IMR-90 (cell line): ENCODE measurements at regions not wholly inside any gene's neighbourhood (a gene's known extent, or its start where the extent isn't known, plus 50 kb on each side); places are given as distances from the start of the nearest gene placed in this dataset.

Experiments
- ATAC-seq: fragments of 200-7000 bp; cut with Tn5 transposase; 2 replicates; pipeline ENCODE4 v1.9.1; 2020; ENCODE audit warnings: low read depth, mild to moderate bottlenecking, moderate library complexity
- BruUV-seq: library from RNA; stranded (reverse); fragments of 400-500 nt; replicated peaks from 2 replicates; lab custom pipeline; 2021; lab: Mats Ljungman, UMichigan
- CTCF ChIA-PET: fragments of 300-600 bp; formaldehyde crosslinking; extraction: SDS; loops from one replicate; lab custom pipeline; 2021; ENCODE audit warnings: antibody characterized with exemption; lab: Yijun Ruan, JAX
- POLR2A ChIA-PET: fragments of 300-600 bp; sonication (Branson Sonifier 250); formaldehyde crosslinking; loops from one replicate; lab custom pipeline; 2022; ENCODE audit warnings: antibody characterized with exemption; ENCODE audit not compliant: unreplicated experiment; lab: Charles Lee
- DNase-seq: peaks from one replicate; pipeline ENCODE4 v3.0.0; 2013
- H2AFZ ChIP-seq: replicated peaks from 2 replicates; pipeline ENCODE3; 2013; ENCODE audit warnings: low read length, mild to moderate bottlenecking; ENCODE audit not compliant: poor library complexity
- H2AK5ac ChIP-seq: 2 replicates; pipeline ENCODE4 v1.6.1; 2013; ENCODE audit warnings: low read depth, low read length, inconsistent platforms
- H2AK9ac ChIP-seq: replicated peaks from 2 replicates; pipeline ENCODE3; 2013; ENCODE audit warnings: mild to moderate bottlenecking, low read depth, low read length, moderate library complexity; ENCODE audit not compliant: poor library complexity
- H2BK120ac ChIP-seq: 2 replicates; pipeline ENCODE4 v1.6.1; 2013; ENCODE audit warnings: low read depth, low read length, inconsistent platforms
- H2BK15ac ChIP-seq: 3 replicates; pipeline ENCODE4 v1.6.1; 2013; ENCODE audit warnings: low read depth, low read length, inconsistent platforms
- H2BK20ac ChIP-seq: 2 replicates; pipeline ENCODE4 v1.6.1; 2013; ENCODE audit warnings: low read depth, mild to moderate bottlenecking, inconsistent platforms, low read length, moderate library complexity
- H2BK5ac ChIP-seq: 2 replicates; pipeline ENCODE4 v1.6.1; 2013; ENCODE audit warnings: mild to moderate bottlenecking, low read depth, low read length, inconsistent platforms; ENCODE audit not compliant: poor library complexity, severe bottlenecking
- H3K14ac ChIP-seq: replicated peaks from 2 replicates; pipeline ENCODE4 v1.6.1; 2013; ENCODE audit warnings: low read depth, low read length, inconsistent platforms
- H3K18ac ChIP-seq: 2 replicates; pipeline ENCODE4 v1.6.1; 2013; ENCODE audit warnings: low read depth, low read length, control low read depth
- H3K23ac ChIP-seq: 2 replicates; pipeline ENCODE4 v1.6.1; 2013; ENCODE audit warnings: low read depth, low read length, inconsistent platforms
- H3K27ac ChIP-seq: 2 replicates; pipeline ENCODE4 v1.5.1; 2013; ENCODE audit warnings: mild to moderate bottlenecking, control low read depth, low read length; ENCODE audit not compliant: insufficient read depth
- H3K27me3 ChIP-seq: 2 replicates; pipeline ENCODE4 v1.6.1; 2013; ENCODE audit warnings: low read length; ENCODE audit not compliant: control insufficient read depth, insufficient read depth
- H3K36me3 ChIP-seq: 2 replicates; pipeline ENCODE4 v1.6.1; 2013; ENCODE audit warnings: low read length, mixed read lengths; ENCODE audit not compliant: control insufficient read depth, insufficient read depth
- H3K4ac ChIP-seq: 2 replicates; pipeline ENCODE4 v1.6.1; 2013; ENCODE audit warnings: low read depth, low read length, inconsistent platforms
- H3K4me1 ChIP-seq: 2 replicates; pipeline ENCODE4 v1.6.1; 2013; ENCODE audit warnings: low read length, mixed read lengths; ENCODE audit not compliant: control insufficient read depth, insufficient read depth
- H3K4me2 ChIP-seq: 2 replicates; pipeline ENCODE4 v1.6.1; 2013; ENCODE audit warnings: low read depth, mild to moderate bottlenecking, control low read depth, low read length, moderate library complexity
- H3K4me3 ChIP-seq: 2 replicates; pipeline ENCODE4 v1.5.1; 2013; ENCODE audit warnings: low read depth, mild to moderate bottlenecking, control low read depth, low read length, moderate library complexity; ENCODE audit not compliant: insufficient read depth
- H3K56ac ChIP-seq: 2 replicates; pipeline ENCODE4 v1.6.1; 2013; ENCODE audit warnings: low read length, inconsistent platforms; ENCODE audit not compliant: insufficient read depth; ENCODE audit errors: extremely low read depth
- H3K79me1 ChIP-seq, 2 experiments: 2 replicates each; pipeline ENCODE4 v1.6.1; 2013; ENCODE audit warnings: low read length in 2 of 2, inconsistent platforms in 1 of 2, low read depth in 1 of 2
- H3K9ac ChIP-seq: 2 replicates; pipeline ENCODE4 v1.6.1; 2013; ENCODE audit warnings: low read depth, low read length, control low read depth
- H3K9me1 ChIP-seq: 2 replicates; pipeline ENCODE4 v1.6.1; 2013; ENCODE audit warnings: low read length, inconsistent platforms; ENCODE audit not compliant: insufficient read depth
- H3K9me3 ChIP-seq: 2 replicates; pipeline ENCODE4 v1.6.1; 2013; ENCODE audit warnings: low read length; ENCODE audit not compliant: control insufficient read depth, insufficient read depth
- H4K20me1 ChIP-seq: 2 replicates; pipeline ENCODE4 v1.6.1; 2013; ENCODE audit warnings: low read length, inconsistent platforms; ENCODE audit not compliant: insufficient read depth
- H4K5ac ChIP-seq: 2 replicates; pipeline ENCODE4 v1.6.1; 2013; ENCODE audit warnings: mild to moderate bottlenecking, low read depth, low read length, control low read depth
- H4K8ac ChIP-seq, 2 experiments: 2 replicates each; pipeline ENCODE4 v1.6.1; 2013; ENCODE audit warnings: low read depth in 2 of 2, low read length in 2 of 2, control low read depth in 1 of 2, inconsistent platforms in 1 of 2
- H4K91ac ChIP-seq: 2 replicates; pipeline ENCODE4 v1.6.1; 2013; ENCODE audit warnings: low read depth, low read length, inconsistent platforms; ENCODE audit not compliant: insufficient read depth
- BHLHE40 ChIP-seq: fragments of 150-350 bp; IDR thresholded peaks from 2 replicates; pipeline ENCODE4 v1.6.1; 2016; ENCODE audit warnings: mild to moderate bottlenecking, low read depth, low read length
- CHD1 ChIP-seq: IDR thresholded peaks from 2 replicates; pipeline ENCODE4 v1.6.1; 2012; ENCODE audit warnings: low read depth, low read length, improper control_type of control experiment
- MAFK ChIP-seq: IDR thresholded peaks from 2 replicates; pipeline ENCODE4 v1.6.1; 2012; ENCODE audit warnings: low read depth, low read length, improper control_type of control experiment
- MAZ ChIP-seq: IDR thresholded peaks from 2 replicates; pipeline ENCODE4 v1.6.1; 2012; ENCODE audit warnings: low read depth, mild to moderate bottlenecking, low read length, improper control_type of control experiment, moderate library complexity, borderline replicate concordance
- MXI1 ChIP-seq: IDR thresholded peaks from 2 replicates; pipeline ENCODE4 v1.6.1; 2012; ENCODE audit warnings: low read depth, mild to moderate bottlenecking, low read length, moderate library complexity, borderline replicate concordance
- POLR2A ChIP-seq: IDR thresholded peaks from 2 replicates; pipeline ENCODE4 v1.6.1; 2012; ENCODE audit warnings: mild to moderate bottlenecking, low read depth, low read length
- RAD21 ChIP-seq: IDR thresholded peaks from 2 replicates; pipeline ENCODE4 v1.6.1; 2012; ENCODE audit warnings: low read length, improper control_type of control experiment
- RCOR1 ChIP-seq: IDR thresholded peaks from 2 replicates; pipeline ENCODE4 v1.6.1; 2012; ENCODE audit warnings: mild to moderate bottlenecking, low read length, improper control_type of control experiment; ENCODE audit not compliant: insufficient replicate concordance
- RFX5 ChIP-seq: IDR thresholded peaks from 2 replicates; pipeline ENCODE4 v1.8.0; 2012; ENCODE audit warnings: low read depth, mild to moderate bottlenecking, low read length, moderate library complexity
- SMC3 ChIP-seq: fragments of 150-350 bp; IDR thresholded peaks from 2 replicates; pipeline ENCODE4 v1.6.1; 2016; ENCODE audit warnings: low read depth, mild to moderate bottlenecking, antibody characterized with exemption, low read length, moderate library complexity
- WGBS, 2 experiments: methylation state at CpG; one replicate each; pipeline versions ENCODE4 v1.1.5 to v1.1.7; 2013; ENCODE audit warnings: missing lambda C conversion rate in 2 of 2; ENCODE audit not compliant: insufficient read length in 1 of 2; ENCODE audit errors: extremely low coverage in 2 of 2; 5-methylcytosine and 5-hydroxymethylcytosine counted together
- dilution Hi-C: fragments of 300-500 bp; cut with HindIII; formaldehyde crosslinking; loops from one replicate; pipeline ENCODE4 v1.14.3; 2018; ENCODE audit warnings: low sequenced_read_pairs; ENCODE audit not compliant: unreplicated experiment
- in situ Hi-C: fragments of 300-500 bp; cut with MboI; formaldehyde crosslinking; loops from 3 replicates; pipeline ENCODE4 v1.14.3; 2019; ENCODE audit warnings: low sequenced_read_pairs, inconsistent platforms, mixed read lengths
- intact Hi-C: fragments of 100-400 bp; cut with micrococcal nuclease; formaldehyde crosslinking; loops from 2 replicates; pipeline ENCODE4 v1.10.0; 2022
- TF ChIP-seq, protein P1 (sequence below): fragments of 150-350 bp; IDR thresholded peaks from 2 replicates; pipeline ENCODE4 v1.6.1; 2016; ENCODE audit warnings: low read depth, mild to moderate bottlenecking, low read length, moderate library complexity, borderline replicate concordance
- TF ChIP-seq, protein P2 (sequence below): fragments of 150-350 bp; IDR thresholded peaks from 2 replicates; pipeline ENCODE4 v1.6.1; 2017; ENCODE audit warnings: mild to moderate bottlenecking, antibody characterized with exemption, low read length, low read depth
- TF ChIP-seq, protein P3 (sequence below): conservative IDR thresholded peaks from 2 replicates; pipeline ENCODE4 v1.5.1; 2012; ENCODE audit warnings: mild to moderate bottlenecking, low read depth, low read length, improper control_type of control experiment

DNA sequence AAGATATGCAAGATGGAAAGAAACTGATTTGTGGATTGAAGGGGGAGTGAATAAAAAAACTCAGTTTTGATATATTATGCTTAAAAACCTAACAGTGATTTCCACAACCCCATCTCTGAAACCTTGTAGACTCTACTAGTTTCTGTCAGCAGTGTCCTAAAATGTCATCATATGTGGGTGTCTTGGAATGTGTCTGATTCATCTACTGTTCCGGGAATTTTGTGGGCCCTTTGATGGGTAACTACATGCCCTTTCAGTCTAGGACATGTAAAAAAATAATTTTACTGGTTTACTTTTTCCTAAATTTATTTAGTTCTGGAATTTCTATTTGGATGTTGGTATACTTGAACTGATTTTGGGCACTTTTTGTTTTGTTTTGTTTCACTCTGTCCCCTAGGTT lies 118.9 kb upstream of the NMUR2 start:
- no TSS peak for BruUV-seq
- Histone ChIP-seq H3K4ac (no peak overlapping the region), H3K14ac (no peak overlapping the region), H3K4me1 (no peaks in the 10 kb centered on the region), H2BK5ac (no peak overlapping the region), H3K36me3 (no peaks in the 10 kb centered on the region), H3K27ac (no peak overlapping the region), H3K9ac (no peak overlapping the region), H2BK15ac (no peak overlapping the region), H3K9me1 (no peaks in the 10 kb centered on the region), H2AFZ (no peak overlapping the region), H3K23ac (no peak overlapping the region), H4K20me1 (no peaks in the 10 kb centered on the region), H3K4me2 (no peak overlapping the region), H3K56ac (no peak overlapping the region), H3K9me3 (no peaks in the 10 kb centered on the region), H3K27me3 (no peaks in the 10 kb centered on the region), H4K8ac (no peak overlapping the region), H3K18ac (no peak overlapping the region), H4K91ac (no peak overlapping the region), H4K5ac (no peak overlapping the region), H2AK5ac (no peak overlapping the region), H2AK9ac (no peak overlapping the region), H2BK20ac (no peak overlapping the region), H3K4me3 (no peak overlapping the region), H3K79me1 (no peaks in the 10 kb centered on the region), H2BK120ac (no peak overlapping the region)
- WGBS, 2 experiments = no CpG with 5 or more reads among the region's 1 CpG
- ATAC-seq (no peak), DNase-seq (no peak)
- CTCF ChIA-PET = no interaction called here
- in situ Hi-C loops = no loop called here
- intact Hi-C loops = no loop called here
- POLR2A ChIA-PET = no interaction called here
- dilution Hi-C loops = no loop called here
- TF ChIP-seq, protein P1, sequence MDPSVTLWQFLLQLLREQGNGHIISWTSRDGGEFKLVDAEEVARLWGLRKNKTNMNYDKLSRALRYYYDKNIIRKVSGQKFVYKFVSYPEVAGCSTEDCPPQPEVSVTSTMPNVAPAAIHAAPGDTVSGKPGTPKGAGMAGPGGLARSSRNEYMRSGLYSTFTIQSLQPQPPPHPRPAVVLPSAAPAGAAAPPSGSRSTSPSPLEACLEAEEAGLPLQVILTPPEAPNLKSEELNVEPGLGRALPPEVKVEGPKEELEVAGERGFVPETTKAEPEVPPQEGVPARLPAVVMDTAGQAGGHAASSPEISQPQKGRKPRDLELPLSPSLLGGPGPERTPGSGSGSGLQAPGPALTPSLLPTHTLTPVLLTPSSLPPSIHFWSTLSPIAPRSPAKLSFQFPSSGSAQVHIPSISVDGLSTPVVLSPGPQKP = no peak
- TF ChIP-seq RAD21 = no peak
- no peak for TF ChIP-seq BHLHE40
- no peak for TF ChIP-seq MAZ
- TF ChIP-seq, protein P2, sequence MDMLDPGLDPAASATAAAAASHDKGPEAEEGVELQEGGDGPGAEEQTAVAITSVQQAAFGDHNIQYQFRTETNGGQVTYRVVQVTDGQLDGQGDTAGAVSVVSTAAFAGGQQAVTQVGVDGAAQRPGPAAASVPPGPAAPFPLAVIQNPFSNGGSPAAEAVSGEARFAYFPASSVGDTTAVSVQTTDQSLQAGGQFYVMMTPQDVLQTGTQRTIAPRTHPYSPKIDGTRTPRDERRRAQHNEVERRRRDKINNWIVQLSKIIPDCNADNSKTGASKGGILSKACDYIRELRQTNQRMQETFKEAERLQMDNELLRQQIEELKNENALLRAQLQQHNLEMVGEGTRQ = no peak
- no peak for TF ChIP-seq RCOR1
- no peak for TF ChIP-seq RFX5
- TF ChIP-seq MAFK = no peak
- TF ChIP-seq POLR2A = no peak
- TF ChIP-seq, protein P3, sequence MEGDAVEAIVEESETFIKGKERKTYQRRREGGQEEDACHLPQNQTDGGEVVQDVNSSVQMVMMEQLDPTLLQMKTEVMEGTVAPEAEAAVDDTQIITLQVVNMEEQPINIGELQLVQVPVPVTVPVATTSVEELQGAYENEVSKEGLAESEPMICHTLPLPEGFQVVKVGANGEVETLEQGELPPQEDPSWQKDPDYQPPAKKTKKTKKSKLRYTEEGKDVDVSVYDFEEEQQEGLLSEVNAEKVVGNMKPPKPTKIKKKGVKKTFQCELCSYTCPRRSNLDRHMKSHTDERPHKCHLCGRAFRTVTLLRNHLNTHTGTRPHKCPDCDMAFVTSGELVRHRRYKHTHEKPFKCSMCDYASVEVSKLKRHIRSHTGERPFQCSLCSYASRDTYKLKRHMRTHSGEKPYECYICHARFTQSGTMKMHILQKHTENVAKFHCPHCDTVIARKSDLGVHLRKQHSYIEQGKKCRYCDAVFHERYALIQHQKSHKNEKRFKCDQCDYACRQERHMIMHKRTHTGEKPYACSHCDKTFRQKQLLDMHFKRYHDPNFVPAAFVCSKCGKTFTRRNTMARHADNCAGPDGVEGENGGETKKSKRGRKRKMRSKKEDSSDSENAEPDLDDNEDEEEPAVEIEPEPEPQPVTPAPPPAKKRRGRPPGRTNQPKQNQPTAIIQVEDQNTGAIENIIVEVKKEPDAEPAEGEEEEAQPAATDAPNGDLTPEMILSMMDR = no peak
- TF ChIP-seq MXI1 = no peak
- no peak for TF ChIP-seq SMC3
- TF ChIP-seq CHD1 = no peak
